ENCODE measurements at regions not wholly inside any gene's neighbourhood (a gene's known extent, or its start where the extent isn't known, plus 50 kb on each side); places are given as distances from the start of the nearest gene placed in this dataset.

- FAIRE-seq (no peak), DNase-seq (ENCODE audit: insufficient read length, low spot score) (no peak)
- TF ChIP-seq POLR2A (IDR thresholded peaks at IDR 0.05; ENCODE audit: low read depth, low read length), result no peak
These were observed 791.7 kb upstream of the AGA start for GRCh38 chr4:178233906-178234305.

- DNase-seq (ENCODE audit: insufficient read length, low spot score) (no peak), FAIRE-seq (no peak)
- no peak for TF ChIP-seq POLR2A (IDR thresholded peaks at IDR 0.05; ENCODE audit: low read depth, low read length)
These were observed 798.7 kb upstream of the AGA start for GRCh38 chr4:178240891-178241290.

- TF ChIP-seq POLR2A (IDR thresholded peaks at IDR 0.05; ENCODE audit: low read depth, low read length), result no peak
- DNase-seq (ENCODE audit: insufficient read length, low spot score) (no peak), FAIRE-seq (no peak)
These were observed 799.4 kb upstream of the AGA start for GRCh38 chr4:178241601-178242118.

GRCh38 chr4:178242655-178243054 is 800.4 kb upstream of the AGA start:
- no peak for TF ChIP-seq POLR2A (IDR thresholded peaks at IDR 0.05; ENCODE audit: low read depth, low read length)
- DNase-seq (ENCODE audit: insufficient read length, low spot score) (no peak), FAIRE-seq (no peak)

- DNase-seq (ENCODE audit: insufficient read length, low spot score), result no peak
- TF ChIP-seq POLR2A (IDR thresholded peaks at IDR 0.05; ENCODE audit: low read depth, low read length), result no peak
- no peak for FAIRE-seq
These were observed 802.5 kb upstream of the AGA start for GRCh38 chr4:178244785-178245184.

- FAIRE-seq (no peak), DNase-seq (ENCODE audit: insufficient read length, low spot score) (no peak)
- TF ChIP-seq POLR2A (IDR thresholded peaks at IDR 0.05; ENCODE audit: low read depth, low read length), result no peak
These were observed 812.9 kb upstream of the AGA start for GRCh38 chr4:178255172-178255571.

GRCh38 chr4:178258603-178259002 is 816.4 kb upstream of the AGA start:
- FAIRE-seq, result no peak

GRCh38 chr4:178259566-178259965 is 817.3 kb upstream of the AGA start:
- no peak for FAIRE-seq
- DNase-seq (ENCODE audit: insufficient read length, low spot score), result no peak
- no peak for TF ChIP-seq POLR2A (IDR thresholded peaks at IDR 0.05; ENCODE audit: low read depth, low read length)

More at GRCh38 chr4:178258603-178259002, 816.4 kb upstream of the AGA start:
- TF ChIP-seq POLR2A (IDR thresholded peaks at IDR 0.05; ENCODE audit: low read depth, low read length), result no peak
- no peak for DNase-seq (ENCODE audit: insufficient read length, low spot score)

GRCh38 chr4:178264001-178264400 is 821.8 kb upstream of the AGA start:
- DNase-seq (ENCODE audit: insufficient read length, low spot score) (no peak), FAIRE-seq (no peak)
- no peak for TF ChIP-seq POLR2A (IDR thresholded peaks at IDR 0.05; ENCODE audit: low read depth, low read length)

- TF ChIP-seq POLR2A (IDR thresholded peaks at IDR 0.05; ENCODE audit: low read depth, low read length), result no peak
- FAIRE-seq, result no peak
- DNase-seq (ENCODE audit: insufficient read length, low spot score), result no peak
These were observed 829.1 kb upstream of the AGA start for GRCh38 chr4:178271386-178271785.

GRCh38 chr4:178273168-178273567 is 830.9 kb upstream of the AGA start:
- DNase-seq (ENCODE audit: insufficient read length, low spot score) (no peak), FAIRE-seq (no peak)
- TF ChIP-seq POLR2A (IDR thresholded peaks at IDR 0.05; ENCODE audit: low read depth, low read length), result no peak

- FAIRE-seq, result no peak
- DNase-seq (ENCODE audit: insufficient read length, low spot score), result no peak
- no peak for TF ChIP-seq POLR2A (IDR thresholded peaks at IDR 0.05; ENCODE audit: low read depth, low read length)
These were observed 833.6 kb upstream of the AGA start for GRCh38 chr4:178275671-178276360.

- DNase-seq (ENCODE audit: insufficient read length, low spot score) (no peak), FAIRE-seq (no peak)
- TF ChIP-seq POLR2A (IDR thresholded peaks at IDR 0.05; ENCODE audit: low read depth, low read length), result no peak
These were observed 838.1 kb upstream of the AGA start for GRCh38 chr4:178280362-178280761.

GRCh38 chr4:178288462-178288861 is 846.2 kb upstream of the AGA start:
- no peak for DNase-seq (ENCODE audit: insufficient read length, low spot score)
- no peak for TF ChIP-seq POLR2A (IDR thresholded peaks at IDR 0.05; ENCODE audit: low read depth, low read length)
- no peak for FAIRE-seq

- TF ChIP-seq POLR2A (IDR thresholded peaks at IDR 0.05; ENCODE audit: low read depth, low read length), result no peak
- FAIRE-seq (no peak), DNase-seq (ENCODE audit: insufficient read length, low spot score) (no peak)
These were observed 851.4 kb upstream of the AGA start for GRCh38 chr4:178293601-178294000.
